GM18505 (cell line): ENCODE measurements at regions not wholly inside any gene's neighbourhood (a gene's known extent, or its start where the extent isn't known, plus 50 kb on each side); places are given as distances from the start of the nearest gene placed in this dataset.

Experiments
- ATAC-seq: cut with Tn5 transposase; IDR thresholded peaks from one replicate; pipeline ENCODE4 v1.9.1; 2021; ENCODE audit not compliant: unreplicated experiment
- POLR2A ChIP-seq: IDR thresholded peaks from 4 replicates; pipeline ENCODE4 v1.6.1; 2011; ENCODE audit warnings: borderline replicate concordance; ENCODE audit not compliant: insufficient read depth, insufficient read length; ENCODE audit errors: extremely low read depth

- TF ChIP-seq POLR2A = no peak
- ATAC-seq = no peak
These were observed 172.4 kb downstream of the IRX2 start for GRCh38 chr5:2579126-2579525.

GRCh38 chr5:2577312-2578036 lies 174.0 kb downstream of the IRX2 start:
- no peak for ATAC-seq
- TF ChIP-seq POLR2A = no peak

GRCh38 chr5:2576823-2577222 lies 174.7 kb downstream of the IRX2 start:
- no peak for TF ChIP-seq POLR2A
- no peak for ATAC-seq

- no peak for ATAC-seq
These were observed 175.6 kb downstream of the IRX2 start for GRCh38 chr5:2575871-2576270.

GRCh38 chr5:2575292-2575691 lies 176.2 kb downstream of the IRX2 start:
- TF ChIP-seq POLR2A = no peak
- no peak for ATAC-seq

More at GRCh38 chr5:2575871-2576270, 175.6 kb downstream of the IRX2 start:
- TF ChIP-seq POLR2A = no peak

- ATAC-seq = no peak
- no peak for TF ChIP-seq POLR2A
These were observed 177.3 kb downstream of the IRX2 start for GRCh38 chr5:2574155-2574554.

- no peak for ATAC-seq
- TF ChIP-seq POLR2A = no peak
These were observed 180.9 kb downstream of the IRX2 start for GRCh38 chr5:2570586-2570985.

- ATAC-seq = no peak
- TF ChIP-seq POLR2A = no peak
These were observed 181.5 kb downstream of the IRX2 start for GRCh38 chr5:2569774-2570542.

GRCh38 chr5:2569176-2569575 lies 182.3 kb downstream of the IRX2 start:
- TF ChIP-seq POLR2A = no peak
- ATAC-seq = no peak

- no peak for ATAC-seq
- no peak for TF ChIP-seq POLR2A
These were observed 185.2 kb downstream of the IRX2 start for GRCh38 chr5:2566284-2566683.

- ATAC-seq = no peak
- TF ChIP-seq POLR2A = no peak
These were observed 186.3 kb downstream of the IRX2 start for GRCh38 chr5:2565147-2565546.

GRCh38 chr5:2563046-2563445 lies 188.4 kb downstream of the IRX2 start:
- ATAC-seq = no peak

GRCh38 chr5:2562036-2562435 lies 189.4 kb downstream of the IRX2 start:
- TF ChIP-seq POLR2A = no peak
- no peak for ATAC-seq

More at GRCh38 chr5:2563046-2563445, 188.4 kb downstream of the IRX2 start:
- TF ChIP-seq POLR2A = no peak

- ATAC-seq = no peak
- no peak for TF ChIP-seq POLR2A
These were observed 191.0 kb downstream of the IRX2 start for GRCh38 chr5:2560435-2560834.

- TF ChIP-seq POLR2A = no peak
- no peak for ATAC-seq
These were observed 194.0 kb downstream of the IRX2 start for GRCh38 chr5:2557435-2557834.

- ATAC-seq = no peak
- no peak for TF ChIP-seq POLR2A
These were observed 195.0 kb downstream of the IRX2 start for GRCh38 chr5:2556375-2556966.
